ENCODE measurements at regions not wholly inside any gene's neighbourhood (a gene's known extent, or its start where the extent isn't known, plus 50 kb on each side); places are given as distances from the start of the nearest gene placed in this dataset.
A peak's percentile ranks its signal among the peaks of the same experiment; 100 is the strongest.

GRCh38 chr6:54716010-54716409 lies 130.6 kb upstream of the FAM83B start:
- Histone ChIP-seq H3K27me3 (no peaks in the 10 kb centered on the region), H3K36me3 (no peaks in the 10 kb centered on the region), H3K9me3 (no peaks in the 10 kb centered on the region), H3K27ac (no peak overlapping the region), H3K4me1 (no peaks in the 10 kb centered on the region), H3K4me3 (no peak overlapping the region)
- WGBS, 2 donors: 92 to 94% methylated on average over 6 of the region's 6 CpGs
- TF ChIP-seq POLR2AphosphoS5 (IDR thresholded peaks at IDR 0.05) (no peak), EP300 (IDR thresholded peaks at IDR 0.05) (no peak), CTCF (IDR thresholded peaks at IDR 0.05) (no peak), POLR2A (IDR thresholded peaks at IDR 0.05) (no peak)
- ATAC-seq (ENCODE audit: low FRiP score in 2 of 2) (no peak), DNase-seq (no peak)

- Histone ChIP-seq H3K9me3 (no peaks in the 10 kb centered on the region), H3K27me3 (no peaks in the 10 kb centered on the region), H3K27ac (no peak overlapping the region), H3K36me3 (no peaks in the 10 kb centered on the region), H3K4me1 (no peaks in the 10 kb centered on the region), H3K4me3 (no peak overlapping the region)
- TF ChIP-seq POLR2A (IDR thresholded peaks at IDR 0.05) (no peak), EP300 (IDR thresholded peaks at IDR 0.05) (no peak), POLR2AphosphoS5 (IDR thresholded peaks at IDR 0.05) (no peak), CTCF (IDR thresholded peaks at IDR 0.05) (no peak)
- 65 to 70% methylated on average over 3 of the region's 3 CpGs for WGBS, 2 donors
- DNase-seq: no peak
- ATAC-seq (ENCODE audit: low FRiP score in 2 of 2): no peak
These were observed 129.7 kb upstream of the FAM83B start for GRCh38 chr6:54716877-54717276.

GRCh38 chr6:54717849-54718455 lies 128.6 kb upstream of the FAM83B start:
- Histone ChIP-seq H3K4me1 (no peaks in the 10 kb centered on the region), H3K9me3 (no peaks in the 10 kb centered on the region), H3K27me3 (no peaks in the 10 kb centered on the region), H3K36me3 (no peaks in the 10 kb centered on the region), H3K4me3 (no peak overlapping the region), H3K27ac (no peak overlapping the region)
- 43 to 50% methylated on average over 5 of the region's 5 CpGs for WGBS, 2 donors
- DNase-seq: peak in 1 of 2 donors; percentile 46
- peak; percentile 53 to 76 for ATAC-seq (ENCODE audit: low FRiP score in 2 of 2)
- TF ChIP-seq POLR2A (IDR thresholded peaks at IDR 0.05) (no peak), CTCF (IDR thresholded peaks at IDR 0.05) (peak; percentile 54 to 74 (median 66))

GRCh38 chr6:54718541-54719023 lies 128.0 kb upstream of the FAM83B start:
- Histone ChIP-seq H3K27ac (no peak overlapping the region), H3K27me3 (no peaks in the 10 kb centered on the region), H3K4me3 (no peak overlapping the region), H3K36me3 (no peaks in the 10 kb centered on the region), H3K4me1 (no peaks in the 10 kb centered on the region), H3K9me3 (no peaks in the 10 kb centered on the region)
- DNase-seq (no peak), ATAC-seq (ENCODE audit: low FRiP score in 2 of 2) (no peak)
- TF ChIP-seq POLR2A (IDR thresholded peaks at IDR 0.05) (no peak), CTCF (IDR thresholded peaks at IDR 0.05) (no peak), POLR2AphosphoS5 (IDR thresholded peaks at IDR 0.05) (no peak), EP300 (IDR thresholded peaks at IDR 0.05) (no peak)
- 67 to 73% methylated on average over 6 of the region's 6 CpGs for WGBS, 2 donors

GRCh38 chr6:54719131-54719530 lies 127.4 kb upstream of the FAM83B start:
- DNase-seq: no peak
- H3K4me3 ChIP-seq: no peak overlapping the region
- H3K27ac ChIP-seq: no peak overlapping the region
- no peaks in the 10 kb centered on the region for H3K27me3 ChIP-seq
- ATAC-seq (ENCODE audit: low FRiP score in 2 of 2): no peak
- H3K4me1 ChIP-seq: no peaks in the 10 kb centered on the region
- H3K36me3 ChIP-seq: no peaks in the 10 kb centered on the region
- TF ChIP-seq CTCF (IDR thresholded peaks at IDR 0.05) (no peak), EP300 (IDR thresholded peaks at IDR 0.05) (no peak), POLR2AphosphoS5 (IDR thresholded peaks at IDR 0.05) (no peak), POLR2A (IDR thresholded peaks at IDR 0.05) (no peak)
- H3K9me3 ChIP-seq: no peaks in the 10 kb centered on the region

All from upper lobe of left lung (tissue), 6 donors.